ENCODE measurements at regions not wholly inside any gene's neighbourhood (a gene's known extent, or its start where the extent isn't known, plus 50 kb on each side); places are given as distances from the start of the nearest gene placed in this dataset.

GRCh38 chr10:105967256-105967655 is 1197.2 kb downstream of the SORCS1 start:
- no peak for TF ChIP-seq EZH2 (IDR thresholded peaks at IDR 0.05; ENCODE audit: borderline replicate concordance)
- TF ChIP-seq CTCF (IDR thresholded peaks at IDR 0.05; ENCODE audit: poor library complexity): no peak
- no peak for TF ChIP-seq EZH2phosphoT487 (IDR thresholded peaks at IDR 0.05; ENCODE audit: low read depth, severe bottlenecking, unreplicated experiment)
